AG10803 (cell line): ENCODE measurements at regions not wholly inside any gene's neighbourhood (a gene's known extent, or its start where the extent isn't known, plus 50 kb on each side); places are given as distances from the start of the nearest gene placed in this dataset.
"Not testable (repeated sequence)": the region's sequence is repeated elsewhere in the genome, so short reads cannot be mapped to it uniquely, and the experiment has no call there.

Source experiments
- DNase-seq: peaks from one replicate; pipeline ENCODE4 v3.0.0; 2010; ENCODE audit warnings: low read depth
- H3K4me3 ChIP-seq: 2 replicates; pipeline ENCODE4 v1.5.1; 2011; ENCODE audit warnings: mild to moderate bottlenecking, low read length, control low read depth
- TF ChIP-seq, protein P1 (sequence below): conservative IDR thresholded peaks from 2 replicates; pipeline ENCODE4 v1.5.1; 2011; ENCODE audit warnings: mild to moderate bottlenecking, low read length, control low read depth, inconsistent platforms

DNA sequence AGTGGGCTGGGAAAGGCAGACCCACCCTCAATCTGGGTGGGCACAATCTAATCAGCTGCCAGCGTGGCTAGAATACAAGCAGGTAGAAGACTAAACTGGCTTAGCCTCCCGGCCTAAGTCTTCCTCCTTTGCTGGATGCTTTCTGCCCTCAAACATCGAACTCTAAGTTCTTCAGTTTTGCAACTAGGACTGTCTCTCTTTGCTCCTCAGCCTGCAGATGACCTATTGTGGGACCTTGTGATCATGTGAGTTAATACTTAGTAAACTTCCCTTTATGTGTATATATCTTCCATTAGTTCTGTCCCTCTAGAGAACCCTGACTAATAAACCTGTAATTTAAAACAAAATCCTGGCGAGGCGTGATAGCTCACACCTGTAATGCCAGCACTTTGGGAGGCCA, 51.8 kb upstream of the SLC39A8 start:
- DNase-seq = not testable (repeated sequence)

DNA sequence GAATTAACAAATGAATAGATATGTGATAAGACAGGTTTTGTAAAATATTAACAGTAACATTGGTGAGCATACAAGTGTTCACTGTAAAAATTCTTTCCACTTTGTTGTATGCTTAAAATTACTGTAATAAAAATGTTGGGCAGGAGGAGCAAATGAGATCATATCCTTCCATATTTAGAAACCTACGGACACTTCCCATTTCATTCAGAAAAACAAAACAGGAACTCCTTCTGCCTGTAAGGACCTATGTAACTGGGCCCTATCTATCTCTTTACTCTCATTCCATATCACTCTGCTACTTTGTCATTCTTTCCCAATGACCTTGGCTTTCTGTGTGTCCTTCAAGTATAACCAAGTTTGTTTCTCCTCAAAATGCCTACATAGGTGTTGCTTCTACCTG, 53.7 kb upstream of the SLC39A8 start:
- H3K4me3 ChIP-seq = no peak overlapping the region
- TF ChIP-seq, protein P1, sequence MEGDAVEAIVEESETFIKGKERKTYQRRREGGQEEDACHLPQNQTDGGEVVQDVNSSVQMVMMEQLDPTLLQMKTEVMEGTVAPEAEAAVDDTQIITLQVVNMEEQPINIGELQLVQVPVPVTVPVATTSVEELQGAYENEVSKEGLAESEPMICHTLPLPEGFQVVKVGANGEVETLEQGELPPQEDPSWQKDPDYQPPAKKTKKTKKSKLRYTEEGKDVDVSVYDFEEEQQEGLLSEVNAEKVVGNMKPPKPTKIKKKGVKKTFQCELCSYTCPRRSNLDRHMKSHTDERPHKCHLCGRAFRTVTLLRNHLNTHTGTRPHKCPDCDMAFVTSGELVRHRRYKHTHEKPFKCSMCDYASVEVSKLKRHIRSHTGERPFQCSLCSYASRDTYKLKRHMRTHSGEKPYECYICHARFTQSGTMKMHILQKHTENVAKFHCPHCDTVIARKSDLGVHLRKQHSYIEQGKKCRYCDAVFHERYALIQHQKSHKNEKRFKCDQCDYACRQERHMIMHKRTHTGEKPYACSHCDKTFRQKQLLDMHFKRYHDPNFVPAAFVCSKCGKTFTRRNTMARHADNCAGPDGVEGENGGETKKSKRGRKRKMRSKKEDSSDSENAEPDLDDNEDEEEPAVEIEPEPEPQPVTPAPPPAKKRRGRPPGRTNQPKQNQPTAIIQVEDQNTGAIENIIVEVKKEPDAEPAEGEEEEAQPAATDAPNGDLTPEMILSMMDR = no peak
- no peak for DNase-seq

More for the DNA sequence above, 51.8 kb upstream of the SLC39A8 start:
- not testable (repeated sequence) for H3K4me3 ChIP-seq

DNA sequence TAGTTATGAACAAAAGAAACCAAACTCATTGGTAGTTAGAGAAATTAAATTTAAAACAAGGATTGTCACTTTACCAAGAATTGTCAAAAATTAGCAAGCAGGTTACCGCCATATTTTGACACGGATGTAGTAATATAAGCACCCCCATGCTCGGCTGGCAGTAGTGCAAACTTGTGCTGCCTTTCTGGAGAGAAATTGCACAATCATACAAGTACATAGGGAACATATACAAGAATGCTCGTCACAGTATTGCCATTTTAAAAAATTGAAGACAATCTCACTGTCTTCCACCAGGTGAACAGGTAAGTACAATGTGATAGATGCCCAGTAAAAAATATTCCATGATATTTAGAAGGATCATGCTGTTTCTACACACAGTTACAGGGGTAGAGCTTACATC, 55.6 kb upstream of the SLC39A8 start:
- TF ChIP-seq, protein P1 = no peak
- no peak overlapping the region for H3K4me3 ChIP-seq

DNA sequence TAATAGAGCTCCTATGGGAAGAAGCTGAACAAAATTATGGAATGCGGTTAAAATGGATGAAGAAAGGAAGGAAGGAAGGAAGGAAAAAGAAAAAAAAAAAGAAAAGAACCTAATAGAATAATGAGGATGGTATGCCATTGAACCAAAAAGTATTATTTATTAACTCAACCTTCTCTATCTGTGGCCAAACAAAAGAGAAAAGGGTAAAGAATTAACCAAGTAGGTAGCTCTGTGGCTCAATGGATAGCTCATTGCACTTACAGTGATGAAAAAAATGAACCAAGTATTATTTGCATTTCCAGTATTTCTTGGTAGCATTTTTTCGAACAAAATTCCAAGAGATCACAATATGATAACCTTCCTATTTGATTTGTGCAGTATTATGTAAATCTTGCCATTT, 56.9 kb upstream of the SLC39A8 start:
- DNase-seq = no peak
- no peak overlapping the region for H3K4me3 ChIP-seq
- TF ChIP-seq, protein P1 = no peak

More for the DNA sequence above, 55.6 kb upstream of the SLC39A8 start:
- no peak for DNase-seq

DNA sequence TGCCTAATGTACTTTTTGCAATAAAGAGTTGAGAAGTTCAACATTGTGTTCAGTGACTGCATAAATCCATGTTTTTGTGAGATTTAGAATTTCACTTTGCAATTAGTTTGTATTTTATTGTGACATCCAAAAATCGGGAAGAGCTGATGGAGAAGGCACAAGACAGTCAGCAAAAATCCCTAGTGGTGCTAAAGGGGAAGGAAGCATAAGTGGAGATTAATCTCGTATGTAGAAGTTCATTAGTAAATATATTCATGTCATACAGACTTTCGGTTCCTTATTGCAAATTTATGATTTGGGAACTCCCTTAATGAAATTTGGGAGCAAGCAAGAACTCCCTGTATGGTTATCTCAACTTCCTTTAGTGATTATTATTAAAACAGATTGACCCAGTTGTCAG, 57.8 kb upstream of the SLC39A8 start:
- no peak for DNase-seq
- TF ChIP-seq, protein P1 = no peak
- H3K4me3 ChIP-seq = no peak overlapping the region

DNA sequence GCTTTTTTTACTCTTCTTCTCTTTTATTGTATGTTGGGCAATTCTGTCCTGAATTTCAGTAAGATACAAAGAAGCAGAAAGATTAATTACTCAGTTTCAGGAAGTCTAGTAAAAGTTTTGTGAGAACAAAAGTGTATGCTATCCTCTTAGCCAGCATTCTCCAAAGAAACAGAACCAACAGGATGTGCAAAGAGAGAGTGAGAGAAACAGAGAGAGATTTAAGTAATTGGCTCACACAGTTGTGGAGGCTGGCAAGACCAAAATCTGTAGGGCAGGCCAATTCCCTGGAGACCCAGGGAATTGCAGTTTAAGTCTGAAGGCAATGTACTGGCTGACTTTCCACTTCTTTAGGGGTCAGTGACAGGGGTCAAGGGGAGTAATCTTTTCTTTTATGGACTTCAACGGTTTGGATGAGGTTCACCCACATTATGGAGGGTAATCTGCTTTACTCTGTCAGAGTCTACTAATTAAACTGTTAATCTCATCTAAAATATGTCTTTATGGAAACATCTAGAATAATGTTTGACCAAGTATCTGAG, 59.2 kb upstream of the SLC39A8 start:
- H3K4me3 ChIP-seq = no peak overlapping the region
- peak; percentile 13 for DNase-seq

DNA sequence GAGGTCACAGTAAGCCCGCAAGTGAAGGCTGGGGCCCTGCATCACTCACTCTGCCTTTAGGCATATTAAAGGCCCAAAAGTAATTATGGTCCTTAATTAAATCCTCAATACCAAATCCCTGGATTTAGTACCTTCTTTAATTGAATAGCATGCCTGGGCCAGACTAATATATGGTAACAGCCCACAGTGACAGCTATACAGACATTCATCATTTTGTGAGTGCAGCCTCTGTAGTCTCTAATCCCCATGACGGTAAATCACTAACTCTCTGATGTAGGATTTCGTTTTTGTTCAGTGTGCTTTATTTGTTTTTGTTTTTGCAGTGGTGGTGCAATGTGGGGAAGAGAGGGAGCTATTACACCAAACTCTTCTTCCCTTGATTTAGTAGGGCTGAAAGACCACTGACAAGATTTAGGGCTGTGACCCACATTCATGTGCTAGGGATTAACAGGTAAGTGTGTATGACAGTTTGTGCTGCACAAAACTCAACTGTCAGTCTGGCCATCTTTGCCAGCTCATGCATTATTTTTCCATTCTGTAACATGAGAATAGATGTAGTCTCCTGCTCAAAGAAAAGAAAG, 60.6 kb upstream of the SLC39A8 start:
- TF ChIP-seq, protein P1 = no peak
- DNase-seq = no peak
- H3K4me3 ChIP-seq = no peak overlapping the region

More for the DNA sequence above, 59.2 kb upstream of the SLC39A8 start:
- TF ChIP-seq, protein P1 = no peak

DNA sequence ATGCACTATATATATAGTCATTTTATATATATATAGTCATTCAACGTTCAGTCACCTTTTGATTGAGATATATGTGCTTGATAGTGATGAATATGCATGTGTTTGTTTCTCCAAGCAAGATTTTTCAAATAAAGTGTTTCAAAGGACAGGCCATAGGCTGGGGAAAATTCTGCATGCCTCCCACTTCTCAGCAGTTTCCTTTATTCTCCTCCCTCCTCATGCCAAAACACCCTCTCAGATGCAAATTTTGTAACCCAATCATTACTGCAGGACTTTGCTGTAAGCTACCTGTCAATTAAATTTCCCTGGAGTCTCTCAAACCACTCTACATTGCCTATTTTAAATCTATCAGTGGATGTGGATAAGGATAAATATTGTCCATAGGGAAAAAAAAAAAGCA, 65.6 kb upstream of the SLC39A8 start:
- DNase-seq, H3K4me3 ChIP-seq: not testable (repeated sequence)
